ENCODE measurements at regions not wholly inside any gene's neighbourhood (a gene's known extent, or its start where the extent isn't known, plus 50 kb on each side); places are given as distances from the start of the nearest gene placed in this dataset.

- DNase-seq (ENCODE audit: low read depth in 2 of 2), result peak in 1 of 2 donors; percentile 7
- Histone ChIP-seq H3K79me2 (ENCODE audit: control insufficient read depth, insufficient read depth, low read length) (no peaks in the 10 kb centered on the region), H3K36me3 (ENCODE audit: control insufficient read depth, insufficient read depth, low read length) (no peaks in the 10 kb centered on the region), H3K9ac (ENCODE audit: insufficient read depth, low read length) (no peak overlapping the region), H3K4me1 (ENCODE audit: control insufficient read depth, extremely low read depth, insufficient read depth, low read length) (no peaks in the 10 kb centered on the region), H3K9me3 (ENCODE audit: control insufficient read depth, insufficient read depth, low read depth, low read length) (no peaks in the 10 kb centered on the region), H4K20me1 (ENCODE audit: control insufficient read depth, extremely low read depth, insufficient read depth, low read length) (no peaks in the 10 kb centered on the region), H2AFZ (ENCODE audit: low read length) (no peak overlapping the region), H3K4me2 (ENCODE audit: extremely low read depth, insufficient read depth, low read length) (no peak overlapping the region), H3K27me3 (ENCODE audit: control insufficient read depth, insufficient read depth, low read length) (no peaks in the 10 kb centered on the region), H3K27ac (ENCODE audit: insufficient read depth, low read length) (no peak overlapping the region), H3K4me3 (replicated peaks in 1 of 4; ENCODE audit: control extremely low read depth in 1 of 4, insufficient read depth in 1 of 4, low read depth in 3 of 4, low read length in 4 of 4) (no peak overlapping the region)
- TF ChIP-seq, protein P1, sequence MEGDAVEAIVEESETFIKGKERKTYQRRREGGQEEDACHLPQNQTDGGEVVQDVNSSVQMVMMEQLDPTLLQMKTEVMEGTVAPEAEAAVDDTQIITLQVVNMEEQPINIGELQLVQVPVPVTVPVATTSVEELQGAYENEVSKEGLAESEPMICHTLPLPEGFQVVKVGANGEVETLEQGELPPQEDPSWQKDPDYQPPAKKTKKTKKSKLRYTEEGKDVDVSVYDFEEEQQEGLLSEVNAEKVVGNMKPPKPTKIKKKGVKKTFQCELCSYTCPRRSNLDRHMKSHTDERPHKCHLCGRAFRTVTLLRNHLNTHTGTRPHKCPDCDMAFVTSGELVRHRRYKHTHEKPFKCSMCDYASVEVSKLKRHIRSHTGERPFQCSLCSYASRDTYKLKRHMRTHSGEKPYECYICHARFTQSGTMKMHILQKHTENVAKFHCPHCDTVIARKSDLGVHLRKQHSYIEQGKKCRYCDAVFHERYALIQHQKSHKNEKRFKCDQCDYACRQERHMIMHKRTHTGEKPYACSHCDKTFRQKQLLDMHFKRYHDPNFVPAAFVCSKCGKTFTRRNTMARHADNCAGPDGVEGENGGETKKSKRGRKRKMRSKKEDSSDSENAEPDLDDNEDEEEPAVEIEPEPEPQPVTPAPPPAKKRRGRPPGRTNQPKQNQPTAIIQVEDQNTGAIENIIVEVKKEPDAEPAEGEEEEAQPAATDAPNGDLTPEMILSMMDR (conservative IDR thresholded peaks at IDR 0.05 in 1 of 2, IDR thresholded peaks at IDR 0.05 in 1 of 2; ENCODE audit: low read depth in 1 of 2, low read length in 2 of 2), result no peak
- TF ChIP-seq EZH2 (IDR thresholded peaks at IDR 0.05; ENCODE audit: low read length, missing control alignments), result no peak
These were observed 250.2 kb upstream of the DMRT1 start for GRCh38 chr9:591292-591691.

GRCh38 chr9:592225-592624 lies 249.3 kb upstream of the DMRT1 start:
- no peak for TF ChIP-seq EZH2 (IDR thresholded peaks at IDR 0.05; ENCODE audit: low read length, missing control alignments)
- TF ChIP-seq, protein P1 (conservative IDR thresholded peaks at IDR 0.05 in 1 of 2, IDR thresholded peaks at IDR 0.05 in 1 of 2; ENCODE audit: low read depth in 1 of 2, low read length in 2 of 2), result no peak
- H3K79me2 ChIP-seq (ENCODE audit: control insufficient read depth, insufficient read depth, low read length), result no peaks in the 10 kb centered on the region

GRCh38 chr9:592733-593132 lies 248.8 kb upstream of the DMRT1 start:
- Histone ChIP-seq H3K79me2 (ENCODE audit: control insufficient read depth, insufficient read depth, low read length) (no peaks in the 10 kb centered on the region), H3K9ac (ENCODE audit: insufficient read depth, low read length) (no peak overlapping the region), H3K9me3 (ENCODE audit: control insufficient read depth, insufficient read depth, low read depth, low read length) (no peaks in the 10 kb centered on the region), H3K4me3 (replicated peaks in 1 of 4; ENCODE audit: control extremely low read depth in 1 of 4, insufficient read depth in 1 of 4, low read depth in 3 of 4, low read length in 4 of 4) (no peak overlapping the region), H3K36me3 (ENCODE audit: control insufficient read depth, insufficient read depth, low read length) (no peaks in the 10 kb centered on the region), H2AFZ (ENCODE audit: low read length) (no peak overlapping the region), H3K27ac (ENCODE audit: insufficient read depth, low read length) (no peak overlapping the region), H3K4me1 (ENCODE audit: control insufficient read depth, extremely low read depth, insufficient read depth, low read length) (no peaks in the 10 kb centered on the region), H3K27me3 (ENCODE audit: control insufficient read depth, insufficient read depth, low read length) (no peaks in the 10 kb centered on the region), H4K20me1 (ENCODE audit: control insufficient read depth, extremely low read depth, insufficient read depth, low read length) (no peaks in the 10 kb centered on the region), H3K4me2 (ENCODE audit: extremely low read depth, insufficient read depth, low read length) (no peak overlapping the region)
- TF ChIP-seq, protein P1 (conservative IDR thresholded peaks at IDR 0.05 in 1 of 2, IDR thresholded peaks at IDR 0.05 in 1 of 2; ENCODE audit: low read depth in 1 of 2, low read length in 2 of 2), result no peak
- TF ChIP-seq EZH2 (IDR thresholded peaks at IDR 0.05; ENCODE audit: low read length, missing control alignments), result no peak
- DNase-seq (ENCODE audit: low read depth in 2 of 2), result no peak

More at GRCh38 chr9:592225-592624, 249.3 kb upstream of the DMRT1 start:
- Histone ChIP-seq H3K27me3 (ENCODE audit: control insufficient read depth, insufficient read depth, low read length) (no peaks in the 10 kb centered on the region), H3K9me3 (ENCODE audit: control insufficient read depth, insufficient read depth, low read depth, low read length) (no peaks in the 10 kb centered on the region), H3K4me1 (ENCODE audit: control insufficient read depth, extremely low read depth, insufficient read depth, low read length) (no peaks in the 10 kb centered on the region), H3K27ac (ENCODE audit: insufficient read depth, low read length) (no peak overlapping the region), H3K36me3 (ENCODE audit: control insufficient read depth, insufficient read depth, low read length) (no peaks in the 10 kb centered on the region), H3K4me2 (ENCODE audit: extremely low read depth, insufficient read depth, low read length) (no peak overlapping the region), H4K20me1 (ENCODE audit: control insufficient read depth, extremely low read depth, insufficient read depth, low read length) (no peaks in the 10 kb centered on the region), H3K9ac (ENCODE audit: insufficient read depth, low read length) (no peak overlapping the region), H2AFZ (ENCODE audit: low read length) (no peak overlapping the region), H3K4me3 (replicated peaks in 1 of 4; ENCODE audit: control extremely low read depth in 1 of 4, insufficient read depth in 1 of 4, low read depth in 3 of 4, low read length in 4 of 4) (no peak overlapping the region)
- DNase-seq (ENCODE audit: low read depth in 2 of 2), result peak in 1 of 2 donors; percentile 9

Data from fibroblast of lung (primary cell).